ENCODE measurements at regions not wholly inside any gene's neighbourhood (a gene's known extent, or its start where the extent isn't known, plus 50 kb on each side); places are given as distances from the start of the nearest gene placed in this dataset.

- Histone ChIP-seq H2AFZ (no peak overlapping the region), H3K4me1 (no peaks in the 10 kb centered on the region), H3K4me3 (ENCODE audit: low read depth, low read length) (no peak overlapping the region), H3K4me2 (ENCODE audit: low read length) (no peak overlapping the region), H3K36me3 (ENCODE audit: control insufficient read depth, insufficient read depth, low read length) (no peaks in the 10 kb centered on the region), H3K27ac (no peak overlapping the region), H3K27me3 (ENCODE audit: control insufficient read depth, insufficient read depth, low read length) (no peaks in the 10 kb centered on the region), H3K79me2 (no peaks in the 10 kb centered on the region), H3K9me3 (ENCODE audit: control insufficient read depth, low read length) (no peaks in the 10 kb centered on the region), H3K9ac (no peak overlapping the region)
- no peak for TF ChIP-seq CTCF (IDR thresholded peaks at IDR 0.05)
Measured at GRCh38 chr15:98455904-98456303, 192.4 kb upstream of the IGF1R start.

GRCh38 chr15:98476559-98476958, 171.8 kb upstream of the IGF1R start:
- no peak overlapping the region for H3K27ac ChIP-seq
- no peaks in the 10 kb centered on the region for H3K79me2 ChIP-seq
- no peak overlapping the region for H3K9ac ChIP-seq
- H3K9me3 ChIP-seq (ENCODE audit: control insufficient read depth, low read length) = no peaks in the 10 kb centered on the region
- no peaks in the 10 kb centered on the region for H3K36me3 ChIP-seq (ENCODE audit: control insufficient read depth, insufficient read depth, low read length)
- H3K4me3 ChIP-seq (ENCODE audit: low read depth, low read length) = no peak overlapping the region
- H2AFZ ChIP-seq = no peak overlapping the region
- H3K4me2 ChIP-seq (ENCODE audit: low read length) = no peak overlapping the region
- TF ChIP-seq CTCF (IDR thresholded peaks at IDR 0.05) = no peak
- no peaks in the 10 kb centered on the region for H3K4me1 ChIP-seq
- H3K27me3 ChIP-seq (ENCODE audit: control insufficient read depth, insufficient read depth, low read length) = no peaks in the 10 kb centered on the region

GRCh38 chr15:98480844-98481243, 167.5 kb upstream of the IGF1R start:
- TF ChIP-seq CTCF (IDR thresholded peaks at IDR 0.05) = no peak
- no peak overlapping the region for H3K4me2 ChIP-seq (ENCODE audit: low read length)
- no peak overlapping the region for H2AFZ ChIP-seq
- H3K9me3 ChIP-seq (ENCODE audit: control insufficient read depth, low read length) = no peaks in the 10 kb centered on the region
- H3K79me2 ChIP-seq = no peaks in the 10 kb centered on the region
- no peak overlapping the region for H3K9ac ChIP-seq
- no peak overlapping the region for H3K4me3 ChIP-seq (ENCODE audit: low read depth, low read length)
- H3K4me1 ChIP-seq = no peaks in the 10 kb centered on the region
- no peaks in the 10 kb centered on the region for H3K36me3 ChIP-seq (ENCODE audit: control insufficient read depth, insufficient read depth, low read length)
- no peaks in the 10 kb centered on the region for H3K27me3 ChIP-seq (ENCODE audit: control insufficient read depth, insufficient read depth, low read length)
- no peak overlapping the region for H3K27ac ChIP-seq

DNA sequence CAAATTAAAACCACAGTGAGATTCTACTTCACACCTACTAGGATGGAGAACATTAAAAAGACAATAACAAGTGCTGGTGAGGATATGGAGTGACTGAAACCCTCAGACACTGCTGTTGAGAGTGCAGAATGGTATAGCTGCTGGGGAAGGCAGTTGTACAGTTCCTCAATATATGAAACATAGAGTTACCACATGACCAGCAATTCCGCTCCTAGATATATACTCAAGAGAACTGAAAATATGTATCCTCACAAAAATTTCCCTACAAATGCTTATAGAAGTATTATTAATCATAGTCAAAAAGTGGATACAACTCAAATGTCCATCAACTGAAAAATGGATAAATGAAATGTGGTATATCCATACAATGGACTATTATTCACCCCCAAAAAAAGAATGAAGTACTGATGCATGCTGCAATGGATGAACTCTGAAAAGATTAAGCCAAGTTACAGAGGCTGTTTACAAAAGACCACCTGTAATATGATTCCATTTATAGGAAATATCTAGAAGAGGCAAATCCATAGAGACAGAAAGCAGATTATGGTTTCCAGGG, 164.7 kb upstream of the IGF1R start:
- Histone ChIP-seq H2AFZ (no peak overlapping the region), H3K27ac (no peak overlapping the region), H3K4me3 (ENCODE audit: low read depth, low read length) (no peak overlapping the region), H3K9ac (no peak overlapping the region), H3K79me2 (no peaks in the 10 kb centered on the region), H3K4me1 (no peaks in the 10 kb centered on the region), H3K27me3 (ENCODE audit: control insufficient read depth, insufficient read depth, low read length) (no peaks in the 10 kb centered on the region), H3K36me3 (ENCODE audit: control insufficient read depth, insufficient read depth, low read length) (no peaks in the 10 kb centered on the region), H3K4me2 (ENCODE audit: low read length) (no peak overlapping the region), H3K9me3 (ENCODE audit: control insufficient read depth, low read length) (no peaks in the 10 kb centered on the region)
- no peak for TF ChIP-seq CTCF (IDR thresholded peaks at IDR 0.05)

- no peaks in the 10 kb centered on the region for H3K36me3 ChIP-seq (ENCODE audit: control insufficient read depth, insufficient read depth, low read length)
- H2AFZ ChIP-seq = no peak overlapping the region
- no peak overlapping the region for H3K4me2 ChIP-seq (ENCODE audit: low read length)
- no peaks in the 10 kb centered on the region for H3K79me2 ChIP-seq
- H3K27ac ChIP-seq = no peak overlapping the region
- no peak overlapping the region for H3K4me3 ChIP-seq (ENCODE audit: low read depth, low read length)
- H3K27me3 ChIP-seq (ENCODE audit: control insufficient read depth, insufficient read depth, low read length) = no peaks in the 10 kb centered on the region
- H3K9ac ChIP-seq = no peak overlapping the region
- no peaks in the 10 kb centered on the region for H3K9me3 ChIP-seq (ENCODE audit: control insufficient read depth, low read length)
- TF ChIP-seq CTCF (IDR thresholded peaks at IDR 0.05) = no peak
- no peaks in the 10 kb centered on the region for H3K4me1 ChIP-seq
Measured at GRCh38 chr15:98484914-98485313, 163.4 kb upstream of the IGF1R start.

Measured in parathyroid adenoma (tissue), 2 donors.